NCI-H1436 treated with DMSO at 0.1 percent for 48 hours (cell line): ENCODE measurements at regions not wholly inside any gene's neighbourhood (a gene's known extent, or its start where the extent isn't known, plus 50 kb on each side); places are given as distances from the start of the nearest gene placed in this dataset.
"Not testable (repeated sequence)": the region's sequence is repeated elsewhere in the genome, so short reads cannot be mapped to it uniquely, and the experiment has no call there.

Experiments
- DNase-seq: peaks from one replicate; lab custom pipeline; 2025; lab: John Stamatoyannopoulos, UW

DNA sequence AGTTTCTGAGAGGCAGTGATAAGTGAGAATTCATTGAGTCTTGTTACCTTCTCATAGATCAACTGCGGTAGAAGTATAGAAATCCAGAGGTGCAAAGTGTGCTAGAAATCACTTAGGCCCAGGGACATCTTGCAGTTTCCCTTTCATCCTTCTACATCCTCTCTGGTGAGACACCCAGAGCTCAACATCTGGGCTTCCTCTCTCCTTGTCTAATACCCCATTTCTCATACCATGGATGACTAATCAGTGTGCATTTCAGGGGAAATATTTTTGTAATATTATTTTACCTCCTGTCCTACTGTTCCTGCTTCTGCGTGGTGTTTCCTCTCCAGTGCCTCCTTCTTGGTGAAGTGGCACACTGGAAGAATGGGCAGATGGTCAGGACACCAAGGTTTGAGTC, 322.4 kb downstream of the TFAP2B start:
- no peak for DNase-seq

DNA sequence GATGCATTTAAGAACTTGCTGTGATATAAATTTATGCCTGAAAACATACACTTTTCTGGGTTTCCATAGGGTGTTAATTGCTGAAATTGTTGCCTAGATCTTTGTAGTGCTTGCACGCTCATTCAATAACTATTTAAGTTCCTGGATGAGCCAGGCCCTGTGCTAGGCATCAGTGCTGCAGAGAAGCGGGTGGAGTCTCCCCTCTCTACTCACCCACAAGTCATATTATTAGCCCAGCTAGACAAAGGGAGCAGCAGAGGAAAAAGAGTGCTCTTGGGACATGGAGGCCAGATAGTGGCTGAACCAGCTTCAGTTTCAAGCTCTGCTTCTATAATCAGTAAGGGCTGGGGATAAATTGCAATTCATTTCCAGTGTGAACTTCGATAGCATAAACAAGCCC, 329.1 kb downstream of the TFAP2B start:
- DNase-seq: no peak

DNA sequence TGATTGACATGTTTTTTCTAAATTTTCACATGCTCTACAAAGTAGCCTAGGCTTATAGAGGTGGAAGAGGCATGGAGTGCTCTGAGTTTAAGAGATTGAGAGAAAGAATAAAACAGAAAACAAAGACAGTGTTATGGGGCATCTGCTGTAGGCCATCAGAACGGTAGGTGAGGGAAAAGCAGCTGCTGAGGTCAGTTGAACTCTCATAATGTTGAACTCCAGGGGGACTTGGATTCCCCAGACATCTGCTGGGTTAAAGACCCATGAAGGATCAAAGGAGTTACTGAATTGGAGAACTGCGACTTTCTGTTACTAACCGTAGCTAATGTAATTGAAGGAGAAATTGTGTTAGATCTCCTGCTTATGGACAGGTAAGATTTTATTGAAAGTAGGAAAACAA, 333.9 kb downstream of the TFAP2B start:
- no peak for DNase-seq

DNA sequence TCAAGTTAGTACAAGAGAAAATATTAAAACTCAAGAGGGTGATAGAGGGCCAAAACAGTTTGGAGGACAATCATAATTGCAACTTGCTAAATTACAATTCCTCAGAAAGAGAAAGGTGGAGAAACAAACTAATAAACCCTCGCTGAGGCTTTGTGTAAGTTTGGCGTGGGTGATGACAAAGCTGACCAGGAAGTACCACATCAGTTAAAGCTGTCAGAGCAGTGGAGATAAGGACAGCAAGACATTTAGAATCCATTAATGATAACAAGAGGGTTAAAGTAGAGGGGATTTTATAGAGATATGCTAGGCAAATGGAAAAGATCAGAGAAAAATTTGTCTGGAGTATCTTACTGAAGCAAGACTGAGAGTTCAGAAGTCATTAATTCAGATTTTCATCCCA, 334.4 kb downstream of the TFAP2B start:
- no peak for DNase-seq

DNA sequence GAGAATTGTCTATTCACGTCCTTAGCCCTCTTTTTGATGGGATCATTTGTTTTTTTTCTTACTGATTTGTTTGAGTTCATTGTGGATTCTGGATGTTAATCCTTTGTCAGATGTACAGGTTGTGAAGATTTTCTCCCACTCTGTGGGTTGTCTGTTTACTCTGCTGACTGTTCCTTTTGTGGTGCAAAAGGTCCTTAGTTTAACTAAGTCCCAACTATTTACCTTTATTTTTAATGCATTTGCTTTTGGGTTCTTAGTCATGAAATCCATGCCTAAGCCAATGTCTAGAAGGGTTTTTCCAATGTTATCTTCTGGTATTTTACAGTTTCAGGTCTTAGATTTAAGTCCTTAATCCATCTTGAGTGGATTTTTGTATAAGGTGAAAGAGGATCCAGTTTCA, 336.3 kb downstream of the TFAP2B start:
- DNase-seq: not testable (repeated sequence)

DNA sequence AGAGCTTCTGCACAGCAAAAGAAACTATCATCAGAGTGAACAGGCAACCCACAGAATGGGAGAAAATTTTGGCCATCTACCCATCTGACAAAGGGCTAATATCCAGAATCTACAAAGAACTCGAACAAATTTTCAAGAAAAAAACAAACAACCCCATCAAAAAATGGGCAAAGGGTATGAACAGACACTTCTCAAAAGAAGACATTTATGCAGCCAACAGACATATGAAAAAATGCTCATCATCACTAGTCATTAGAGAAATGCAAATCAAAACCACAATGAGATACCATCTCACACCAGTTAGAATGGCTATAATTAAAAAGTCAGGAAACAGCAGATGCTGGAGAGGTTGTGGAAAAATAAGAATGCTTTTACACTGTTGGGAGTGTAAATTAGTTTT, 340.6 kb downstream of the TFAP2B start:
- DNase-seq: not testable (repeated sequence)

DNA sequence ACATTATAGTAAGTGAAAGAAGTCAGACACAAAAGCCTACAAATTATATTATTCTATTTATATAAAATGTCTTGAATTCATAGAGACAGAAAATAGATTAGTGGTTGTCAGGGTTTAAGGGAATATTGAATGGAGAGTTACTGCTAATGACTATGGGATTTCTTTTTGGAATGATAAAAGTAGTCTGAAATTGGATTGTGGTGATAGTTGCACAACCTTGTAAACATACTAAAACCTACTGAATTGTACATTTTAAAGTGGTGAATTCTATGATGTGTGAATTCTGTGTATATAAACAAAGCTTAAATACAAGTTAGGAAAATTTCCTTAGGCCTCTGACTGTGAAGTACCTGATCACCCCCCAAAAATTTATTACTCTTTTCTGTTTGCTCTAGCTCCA, 343.1 kb downstream of the TFAP2B start:
- no peak for DNase-seq

DNA sequence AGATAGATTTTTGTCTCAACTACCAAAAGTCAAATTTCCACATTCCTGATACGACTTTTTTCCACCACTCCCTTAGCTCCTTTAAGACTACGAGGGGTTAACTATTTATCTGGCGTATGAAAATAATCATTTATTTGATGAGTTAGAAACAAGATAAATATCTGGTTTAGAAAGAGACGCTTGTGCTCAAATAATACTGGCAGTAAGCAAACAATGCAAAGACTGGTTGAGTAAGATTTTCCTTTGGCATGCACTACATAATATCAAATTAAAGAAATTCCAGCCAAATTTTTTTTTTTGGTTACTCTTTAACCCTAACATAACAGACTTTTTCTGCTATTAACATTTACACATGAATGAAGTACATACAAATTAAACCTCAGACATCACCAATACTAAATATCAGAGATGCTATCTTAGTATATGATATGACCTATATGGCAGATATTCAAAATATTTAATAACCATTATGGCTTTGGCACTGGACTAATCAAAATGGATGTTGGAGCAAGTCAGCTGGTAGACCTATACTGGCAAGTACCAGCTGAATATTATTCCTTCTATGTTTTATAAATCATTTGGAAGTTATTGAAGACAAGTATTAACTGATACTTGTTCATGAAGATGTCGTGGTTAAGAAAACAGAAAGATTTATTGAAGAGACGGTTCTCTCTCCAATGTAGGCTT, 345.3 kb downstream of the TFAP2B start:
- no peak for DNase-seq

DNA sequence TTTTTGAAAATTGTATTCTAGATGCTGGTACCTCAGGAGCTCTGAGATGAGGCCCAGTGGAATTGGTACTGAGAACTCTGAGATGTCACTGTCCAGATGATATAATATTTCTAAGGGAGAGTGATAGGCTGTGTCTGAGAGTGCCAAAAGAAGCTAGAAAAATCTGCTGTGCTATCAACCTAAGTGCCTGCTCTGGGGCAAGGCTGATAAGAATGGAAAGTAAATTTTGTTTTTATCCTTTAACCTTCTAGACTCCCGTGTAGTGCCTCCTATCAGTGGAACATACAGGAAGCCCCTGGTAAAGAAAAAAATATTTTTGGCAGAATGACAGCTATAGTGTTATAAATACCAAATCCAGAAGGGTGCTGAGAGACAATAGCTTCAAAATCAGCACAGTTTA, 348.2 kb downstream of the TFAP2B start:
- DNase-seq: no peak

DNA sequence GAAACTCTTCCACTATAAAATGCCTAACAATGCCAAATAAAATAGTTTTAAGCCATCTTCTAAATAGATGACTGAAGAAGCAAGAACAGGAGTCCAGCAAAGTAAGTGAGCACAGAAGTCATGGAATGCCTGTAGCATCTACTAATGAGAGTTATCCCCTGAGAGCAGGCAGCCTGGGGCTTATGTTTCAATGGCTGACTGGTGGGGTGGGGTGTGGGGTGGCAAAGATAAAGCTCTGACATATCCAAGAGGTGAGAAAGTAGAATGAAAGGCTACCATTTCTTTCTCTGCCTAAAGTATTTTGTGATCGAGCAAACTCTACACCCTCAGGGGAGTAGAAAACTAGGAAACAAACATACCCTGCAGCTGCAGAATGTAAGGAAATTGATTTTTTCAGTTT, 348.8 kb downstream of the TFAP2B start:
- no peak for DNase-seq

DNA sequence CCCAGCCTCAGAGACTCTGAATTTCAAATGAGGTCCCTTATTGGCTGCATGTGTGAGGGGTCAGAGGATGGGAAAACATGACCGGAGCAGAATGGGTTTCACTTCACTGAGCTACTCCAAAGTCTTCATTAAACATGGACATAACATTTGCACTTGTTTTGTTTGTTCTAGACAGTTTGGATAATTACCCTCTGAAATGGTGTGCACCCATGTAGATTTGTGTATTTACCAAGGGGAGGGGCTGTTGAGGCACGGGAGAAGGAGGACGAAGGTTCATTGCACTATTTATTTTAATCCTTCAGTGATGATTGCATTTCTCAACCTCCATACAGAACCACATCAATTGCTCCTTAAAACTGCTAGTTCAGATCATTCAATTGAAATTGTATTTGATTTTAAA, 364.2 kb downstream of the TFAP2B start:
- DNase-seq: no peak

DNA sequence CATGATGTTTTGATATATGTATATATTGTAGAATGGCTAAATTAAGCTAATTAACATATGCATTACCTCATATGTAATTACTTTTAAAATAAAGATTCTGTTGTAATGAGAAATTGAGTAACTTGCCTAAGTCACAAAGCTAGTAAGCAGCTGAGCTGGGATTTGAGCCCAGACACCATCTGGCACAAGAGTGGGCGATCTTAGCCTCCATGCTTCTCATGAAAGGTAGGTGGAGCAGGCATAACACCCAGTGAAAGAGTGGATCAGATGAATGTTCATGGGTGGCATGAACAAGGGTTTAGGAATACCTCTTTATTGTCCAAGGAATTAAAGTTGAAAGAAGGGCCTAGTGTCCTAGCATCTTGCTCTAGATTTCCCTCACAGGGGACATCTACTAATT, 365.4 kb downstream of the TFAP2B start:
- no peak for DNase-seq

DNA sequence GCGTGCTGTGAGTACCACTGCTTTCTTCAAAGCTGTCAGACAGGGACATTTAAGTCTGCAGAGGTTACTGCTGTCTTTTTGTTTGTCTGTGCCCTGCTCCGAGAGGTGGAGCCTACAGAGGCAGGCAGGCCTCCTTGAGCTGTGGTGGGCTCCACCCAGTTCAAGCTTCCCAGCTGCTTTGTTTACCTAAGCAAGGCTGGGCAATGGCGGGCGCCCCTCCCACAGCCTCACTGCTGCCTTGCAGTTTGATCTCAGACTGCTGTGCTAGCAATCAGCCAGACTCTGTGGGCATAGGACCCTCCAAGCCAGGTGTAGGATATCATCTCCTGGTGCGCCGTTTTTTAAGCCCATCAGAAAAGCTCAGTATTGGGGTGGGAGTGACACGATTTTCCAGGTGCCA, 374.5 kb downstream of the TFAP2B start:
- not testable (repeated sequence) for DNase-seq

DNA sequence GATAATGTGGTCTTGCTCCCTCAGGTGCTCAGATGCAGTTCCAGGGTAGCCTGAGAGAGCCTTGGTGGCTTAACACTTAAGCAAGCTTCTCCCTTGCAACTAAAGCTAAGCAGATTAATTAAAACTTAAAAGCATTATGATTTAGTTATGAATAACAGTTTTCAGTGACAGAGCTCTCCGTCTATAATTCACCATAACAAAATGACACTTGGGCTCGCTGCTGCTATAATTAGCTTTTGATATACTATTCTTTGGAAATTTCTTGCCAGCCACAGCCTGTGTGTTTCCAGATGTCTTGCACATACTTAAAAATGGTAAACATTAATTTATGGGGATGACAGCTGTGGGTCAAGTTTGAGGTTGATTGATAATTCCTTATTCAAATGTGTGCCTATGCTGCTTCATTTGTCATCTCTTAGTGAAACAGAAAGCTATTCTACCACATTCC, 380.5 kb downstream of the TFAP2B start:
- no peak for DNase-seq

DNA sequence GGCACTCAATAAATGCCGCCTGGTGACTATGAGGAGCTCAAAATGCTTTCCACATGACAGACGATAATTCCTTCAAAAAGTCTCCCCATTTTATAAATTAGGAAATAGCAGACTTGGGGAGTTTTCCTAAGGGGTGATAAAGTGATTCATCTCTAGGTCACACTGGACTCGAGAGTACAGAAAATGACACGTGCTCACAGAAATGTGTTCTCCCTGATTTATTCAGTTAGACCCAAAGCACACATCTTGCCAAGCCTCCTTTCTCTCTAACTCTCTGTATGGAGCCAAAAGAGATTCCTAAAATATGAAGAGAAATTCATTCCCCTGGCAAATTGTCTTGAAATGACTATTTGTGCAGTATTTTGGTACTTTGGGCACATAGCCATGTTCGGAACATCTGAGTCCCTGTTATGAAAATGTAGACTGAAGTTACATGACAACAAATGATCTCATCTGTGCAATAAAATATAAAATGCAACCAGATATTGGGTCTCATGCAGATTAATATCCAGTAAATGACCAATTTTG, 381.1 kb downstream of the TFAP2B start:
- DNase-seq: no peak

DNA sequence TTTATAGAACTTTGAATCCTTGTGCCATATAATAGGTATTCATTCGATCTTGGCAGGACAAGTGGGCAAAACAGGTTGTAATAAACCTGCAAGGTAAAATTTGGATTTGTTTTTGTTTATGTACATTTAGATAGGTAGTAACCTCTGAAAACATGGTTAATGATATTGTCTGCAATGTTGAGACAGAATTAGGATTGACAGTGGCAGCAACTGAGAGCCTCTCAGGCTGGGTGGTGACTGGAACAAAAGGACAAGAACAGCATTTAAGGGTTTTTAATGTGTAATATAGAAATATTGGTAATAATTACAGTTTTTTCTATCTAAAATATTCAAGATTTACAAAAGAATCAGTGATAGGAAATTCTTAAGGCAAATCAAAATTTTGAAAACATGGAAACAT, 382.0 kb downstream of the TFAP2B start:
- DNase-seq: no peak

DNA sequence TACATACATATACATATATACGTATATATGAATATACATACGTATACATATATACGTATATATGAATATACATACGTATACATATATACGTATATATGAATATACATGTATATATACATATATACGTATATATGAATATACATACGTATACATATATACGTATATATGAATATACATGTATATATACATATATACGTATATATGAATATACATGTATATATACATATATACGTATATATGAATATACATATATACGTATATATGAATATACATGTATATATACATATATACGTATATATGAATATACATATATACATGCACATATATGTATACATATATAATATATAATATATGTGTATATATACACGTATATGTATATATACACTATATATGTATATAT, 384.0 kb downstream of the TFAP2B start:
- DNase-seq: not testable (repeated sequence)

DNA sequence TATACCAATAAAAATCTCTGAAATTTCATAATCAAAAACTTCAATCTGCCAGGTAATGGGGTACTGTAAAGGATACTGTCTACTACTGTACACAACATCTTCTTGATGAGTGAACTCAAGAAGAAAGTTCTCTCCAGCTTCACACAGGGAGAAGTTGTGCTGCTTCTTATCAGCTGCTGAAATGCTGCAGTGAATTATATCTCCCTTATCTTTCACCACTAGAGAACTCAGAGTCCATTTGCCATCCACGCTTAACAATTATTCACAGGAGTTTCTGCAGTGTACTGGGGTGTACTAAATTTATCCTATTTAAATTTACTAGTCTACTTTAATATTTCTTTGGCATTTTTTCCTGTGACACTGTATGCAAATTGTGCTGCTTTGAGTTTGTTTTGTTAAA, 384.8 kb downstream of the TFAP2B start:
- DNase-seq: no peak

DNA sequence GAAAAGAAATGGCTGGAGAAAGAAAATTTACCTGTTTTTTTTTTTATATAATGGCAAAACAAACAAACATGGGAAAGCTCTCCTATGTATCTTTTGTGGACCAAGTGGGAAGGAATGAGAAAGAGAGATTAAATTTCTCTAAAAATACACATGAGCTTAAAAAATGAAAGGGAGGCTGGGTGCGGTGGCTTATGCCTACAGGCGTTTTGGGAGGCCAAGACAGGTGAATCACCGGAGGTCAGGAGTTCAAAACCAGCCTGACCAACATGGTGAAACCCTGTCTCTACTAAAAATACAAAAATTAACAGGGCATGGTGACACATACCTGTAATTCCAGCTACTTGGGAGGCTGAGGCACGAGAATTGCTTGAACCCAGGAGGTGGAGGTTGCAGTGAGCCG, 388.0 kb downstream of the TFAP2B start:
- not testable (repeated sequence) for DNase-seq

DNA sequence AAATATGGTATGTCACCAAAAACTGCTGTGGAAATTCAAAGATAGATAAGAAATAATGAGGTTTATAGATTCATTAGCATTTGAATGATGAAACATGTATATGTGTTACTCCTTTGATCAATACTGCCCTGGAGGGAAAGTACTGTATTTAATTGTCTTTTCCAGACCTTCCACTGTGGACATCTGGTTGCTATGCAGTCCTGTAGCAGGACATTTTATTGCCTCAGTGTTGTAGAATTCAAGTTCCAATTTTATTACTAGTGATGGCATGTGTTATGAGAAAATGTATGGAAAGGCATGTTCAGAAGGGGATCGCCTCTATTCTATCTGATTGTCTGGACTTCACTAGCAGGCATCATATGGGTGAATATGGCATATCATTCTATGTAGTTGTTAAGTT, 391.0 kb downstream of the TFAP2B start:
- no peak for DNase-seq

DNA sequence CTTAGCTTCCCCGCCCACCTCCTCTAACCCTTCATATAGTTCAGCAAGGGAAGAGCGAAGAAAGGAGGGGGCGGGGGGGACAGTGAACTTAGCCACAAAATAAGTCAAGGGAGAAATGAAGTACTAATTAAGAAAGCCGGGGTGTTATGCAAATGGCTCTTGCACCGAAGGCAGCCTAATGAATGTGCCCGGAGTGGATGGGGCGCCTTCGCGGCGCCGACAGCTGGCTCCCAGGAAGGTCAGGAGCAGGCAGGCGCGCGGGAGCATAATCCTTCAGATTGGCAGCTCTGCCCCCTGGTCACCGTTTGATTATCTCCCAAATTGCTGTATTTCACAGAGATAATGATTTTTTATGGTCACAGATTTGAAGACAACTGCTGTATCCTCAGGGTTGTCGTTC, 395.1 kb downstream of the TFAP2B start:
- DNase-seq: no peak

DNA sequence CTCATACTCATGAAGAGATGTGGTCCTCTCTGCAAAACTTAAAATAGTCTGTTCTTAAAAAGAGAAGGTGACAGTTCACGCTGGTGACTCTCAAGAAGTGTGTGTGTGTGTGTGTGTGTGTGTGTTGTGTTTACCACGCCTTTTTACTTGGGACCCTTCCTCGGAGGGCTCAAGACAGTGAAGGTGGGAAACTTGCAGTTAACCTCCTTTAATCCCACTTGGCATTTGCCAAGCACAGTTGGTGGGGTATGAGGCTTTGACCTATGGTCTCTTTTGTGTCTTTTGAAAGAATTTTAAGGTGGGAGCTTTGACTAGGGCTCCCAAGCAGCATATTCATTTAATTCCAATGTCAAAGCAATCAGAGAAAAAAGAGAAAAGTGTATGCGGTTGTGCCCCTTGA, 395.8 kb downstream of the TFAP2B start:
- DNase-seq: no peak

DNA sequence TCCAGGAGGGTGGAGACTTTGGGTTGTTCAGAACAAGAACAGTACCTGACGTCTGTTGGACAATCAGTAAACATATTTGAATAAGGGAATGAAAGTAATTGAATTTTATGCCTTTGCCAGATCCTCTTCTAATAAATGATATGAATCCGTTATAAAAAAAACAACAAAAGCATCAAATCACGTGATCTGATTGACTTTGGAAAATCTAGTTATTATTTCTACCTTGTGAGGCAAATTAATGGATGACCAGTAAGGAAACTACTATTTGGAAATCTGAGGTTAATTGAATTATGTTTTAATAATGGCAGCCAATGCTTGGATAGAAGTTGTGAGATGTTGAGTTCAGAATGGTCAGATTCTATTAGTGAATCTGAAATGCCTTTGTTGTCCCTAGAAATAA, 399.5 kb downstream of the TFAP2B start:
- DNase-seq: no peak

DNA sequence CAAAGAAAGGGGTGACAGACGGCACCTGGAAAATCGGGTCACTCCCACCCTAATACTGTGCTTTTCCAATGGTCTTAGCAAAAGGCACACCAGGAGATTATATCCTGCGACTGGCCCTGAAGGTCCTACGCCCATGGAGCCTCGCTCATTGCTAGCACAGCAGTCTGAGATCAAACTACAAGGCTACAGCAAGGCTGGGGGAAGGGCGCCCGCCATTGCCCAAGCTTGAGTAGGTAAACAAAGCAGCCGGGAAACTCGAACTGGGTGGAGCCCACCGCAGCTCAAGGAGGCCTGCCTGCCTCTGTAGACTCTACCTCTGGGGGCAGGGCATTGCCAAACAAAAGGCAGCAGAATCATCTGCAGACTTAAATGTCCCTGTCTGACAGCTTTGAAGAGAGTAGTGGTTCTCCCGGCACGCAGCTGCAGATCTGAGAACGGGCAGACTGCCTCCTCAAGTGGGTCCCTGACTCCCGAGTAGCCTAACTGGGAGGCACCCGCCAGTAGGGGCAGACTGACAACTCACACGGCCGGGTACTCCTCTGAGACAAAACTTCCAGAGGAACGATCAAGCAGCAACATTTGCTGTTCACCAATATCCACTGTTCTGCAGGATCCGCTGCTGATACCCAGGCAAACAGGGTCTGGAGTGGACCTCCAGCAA, 406.0 kb downstream of the TFAP2B start:
- not testable (repeated sequence) for DNase-seq
